Keratinocyte (primary cell): ENCODE measurements at regions not wholly inside any gene's neighbourhood (a gene's known extent, or its start where the extent isn't known, plus 50 kb on each side); places are given as distances from the start of the nearest gene placed in this dataset.

Experiments
- DNase-seq: peaks from one replicate; pipeline ENCODE4 v3.0.0-alpha.2; 2011; ENCODE audit warnings: low read depth, missing footprints, low spot score
- FAIRE-seq: peaks from 2 replicates; lab custom pipeline; 2011; peaks lifted over from hg19 to GRCh38; lab: Jason Lieb, UNC
- H2AFZ ChIP-seq: 2 replicates; pipeline ENCODE4 v1.6.0; 2012; ENCODE audit warnings: low read length, control low read depth, inconsistent platforms; ENCODE audit not compliant: control insufficient read depth
- H3K27ac ChIP-seq: 2 replicates; pipeline ENCODE4 v1.5.1; 2011; ENCODE audit warnings: low read length; ENCODE audit not compliant: control insufficient read depth, insufficient read depth
- H3K27me3 ChIP-seq: 3 replicates; pipeline ENCODE4 v1.6.0; 2011; ENCODE audit warnings: low read length; ENCODE audit not compliant: control insufficient read depth, insufficient read depth; ENCODE audit errors: extremely low read depth
- H3K36me3 ChIP-seq, 2 experiments: 2 replicates in 1 of 2; 3 replicates in 1 of 2; pipeline ENCODE4 v1.5.1; 2011; ENCODE audit warnings: low read length in 2 of 2, mild to moderate bottlenecking in 1 of 2; ENCODE audit not compliant: control insufficient read depth in 2 of 2, insufficient read depth in 2 of 2; ENCODE audit errors: extremely low read depth in 1 of 2
- H3K4me1 ChIP-seq: 3 replicates; pipeline ENCODE4 v1.5.1; 2011; ENCODE audit warnings: low read length; ENCODE audit not compliant: control insufficient read depth, insufficient read depth; ENCODE audit errors: extremely low read depth
- H3K4me2 ChIP-seq: 3 replicates; pipeline ENCODE4 v1.6.0; 2011; ENCODE audit warnings: low read depth, low read length; ENCODE audit not compliant: control insufficient read depth, insufficient read depth; ENCODE audit errors: extremely low read depth
- H3K4me3 ChIP-seq, 3 experiments: fragments of 200-600 bp in 1 of 3; sonication (generic) in 1 of 3; 2 replicates in 2 of 3; 3 replicates in 1 of 3; pipeline ENCODE4 v1.5.1; 2011 to 2016; ENCODE audit warnings: low read length in 3 of 3, mild to moderate bottlenecking in 3 of 3, control low read depth in 2 of 3, inconsistent platforms in 1 of 3, low read depth in 1 of 3, mixed read lengths in 1 of 3, mixed run types in 1 of 3, moderate library complexity in 1 of 3; ENCODE audit not compliant: control insufficient read depth in 2 of 3, insufficient read depth in 2 of 3; ENCODE audit errors: extremely low read depth in 1 of 3
- H3K79me2 ChIP-seq: 2 replicates; pipeline ENCODE4 v1.6.0; 2012; ENCODE audit warnings: low read length; ENCODE audit not compliant: control insufficient read depth, insufficient read depth
- H3K9ac ChIP-seq: 3 replicates; pipeline ENCODE4 v1.6.0; 2011; ENCODE audit warnings: low read length; ENCODE audit not compliant: control insufficient read depth, insufficient read depth; ENCODE audit errors: extremely low read depth
- H3K9me1 ChIP-seq: 3 replicates; pipeline ENCODE4 v1.6.0; 2011; ENCODE audit warnings: low read length; ENCODE audit not compliant: control insufficient read depth, insufficient read depth; ENCODE audit errors: extremely low read depth
- H3K9me3 ChIP-seq: 2 replicates; pipeline ENCODE4 v1.5.1; 2012; ENCODE audit warnings: low read depth, low read length; ENCODE audit not compliant: control insufficient read depth
- H4K20me1 ChIP-seq: 3 replicates; pipeline ENCODE4 v1.6.0; 2011; ENCODE audit warnings: low read length; ENCODE audit not compliant: control insufficient read depth, insufficient read depth; ENCODE audit errors: extremely low read depth
- CTCF ChIP-seq, 3 experiments: IDR thresholded peaks in 1 of 3; conservative IDR thresholded peaks in 1 of 3; optimal IDR thresholded peaks in 1 of 3; 2 replicates in 2 of 3; 3 replicates in 1 of 3; pipeline versions ENCODE3 to v1.5.1; 2011; ENCODE audit warnings: low read length in 3 of 3, mild to moderate bottlenecking in 3 of 3, moderate library complexity in 2 of 3, control low read depth in 1 of 3, inconsistent platforms in 1 of 3; ENCODE audit not compliant: insufficient read depth in 2 of 3; ENCODE audit errors: extremely low read depth in 1 of 3
- EZH2 ChIP-seq: IDR thresholded peaks from one replicate; pipeline ENCODE4 v1.6.1; 2012; ENCODE audit warnings: inconsistent platforms, mild to moderate bottlenecking, low read length, moderate library complexity
- dilution Hi-C: fragments of 300-500 bp; cut with MboI; formaldehyde crosslinking; loops from one replicate; pipeline ENCODE4 v1.7.0; 2020; ENCODE audit warnings: low sequenced_read_pairs; ENCODE audit not compliant: extremely low pct_ligation_motif_present

- Histone ChIP-seq H3K79me2 (no peaks in the 10 kb centered on the region), H4K20me1 (no peaks in the 10 kb centered on the region), H3K4me1 (no peaks in the 10 kb centered on the region), H3K9me3 (no peaks in the 10 kb centered on the region), H3K9me1 (no peaks in the 10 kb centered on the region), H3K27ac (no peak overlapping the region), H2AFZ (no peak overlapping the region), H3K4me3 (no peak overlapping the region), H3K9ac (no peak overlapping the region), H3K4me2 (no peak overlapping the region), H3K36me3 (no peaks in the 10 kb centered on the region), H3K27me3 (no peaks in the 10 kb centered on the region)
- dilution Hi-C loops: no loop called here
- TF ChIP-seq CTCF (optimal IDR thresholded peaks at IDR 0.05 in 1 of 3, IDR thresholded peaks at IDR 0.05 in 1 of 3, conservative IDR thresholded peaks at IDR 0.05 in 1 of 3; ENCODE audit: extremely low read depth in 1 of 3, insufficient read depth in 2 of 3, low read length in 3 of 3): no peak
- TF ChIP-seq EZH2: no peak
- DNase-seq: no peak
- FAIRE-seq: no peak
These were observed 799.6 kb downstream of the ADGRL2 start for GRCh38 chr1:82600314-82600713.

- Histone ChIP-seq H3K36me3 (no peaks in the 10 kb centered on the region), H3K27me3 (no peaks in the 10 kb centered on the region), H3K79me2 (no peaks in the 10 kb centered on the region), H3K4me1 (no peaks in the 10 kb centered on the region), H4K20me1 (no peaks in the 10 kb centered on the region), H3K27ac (no peak overlapping the region), H2AFZ (no peak overlapping the region), H3K4me3 (no peak overlapping the region), H3K9ac (no peak overlapping the region), H3K4me2 (no peak overlapping the region), H3K9me1 (no peaks in the 10 kb centered on the region), H3K9me3 (no peaks in the 10 kb centered on the region)
- FAIRE-seq (no peak), DNase-seq (no peak)
- dilution Hi-C loops: no loop called here
- TF ChIP-seq EZH2 (no peak), CTCF (optimal IDR thresholded peaks at IDR 0.05 in 1 of 3, IDR thresholded peaks at IDR 0.05 in 1 of 3, conservative IDR thresholded peaks at IDR 0.05 in 1 of 3; ENCODE audit: extremely low read depth in 1 of 3, insufficient read depth in 2 of 3, low read length in 3 of 3) (no peak)
These were observed 798.1 kb downstream of the ADGRL2 start for GRCh38 chr1:82598812-82599211.
